ENCODE measurements at regions not wholly inside any gene's neighbourhood (a gene's known extent, or its start where the extent isn't known, plus 50 kb on each side); places are given as distances from the start of the nearest gene placed in this dataset.

GRCh38 chr13:67643516-67644055 is 413.4 kb upstream of the PCDH9 start:
- TF ChIP-seq CTCF (IDR thresholded peaks at IDR 0.05; ENCODE audit: insufficient read depth, low read length) (no peak), GABPA (IDR thresholded peaks at IDR 0.05; ENCODE audit: low read depth) (no peak), POLR2AphosphoS5 (IDR thresholded peaks at IDR 0.05; ENCODE audit: low read depth) (no peak)

Measured in HL-60 (cell line).